HepG2 (cell line): ENCODE measurements at regions not wholly inside any gene's neighbourhood (a gene's known extent, or its start where the extent isn't known, plus 50 kb on each side); places are given as distances from the start of the nearest gene placed in this dataset.

Experiments used
- EP300 ChIP-seq, 3 experiments: sonication (generic) in 1 of 3; formaldehyde crosslinking in 1 of 3; IDR thresholded peaks; 2 replicates each; pipeline versions ENCODE4 v1.5.1 to v1.6.1; 2011 to 2020; ENCODE audit warnings: low read depth in 2 of 3, low read length in 2 of 3, borderline replicate concordance in 1 of 3, improper control_type of control experiment in 1 of 3, mild to moderate bottlenecking in 1 of 3, missing genetic modification reagents in 1 of 3, moderate library complexity in 1 of 3
- FOXM1 ChIP-seq: sonication (generic); formaldehyde crosslinking; IDR thresholded peaks from 2 replicates; pipeline ENCODE4 v1.5.0; 2020; ENCODE audit warnings: missing genetic modification reagents
- ZNF570 ChIP-seq: sonication (generic); formaldehyde crosslinking; IDR thresholded peaks from 2 replicates; pipeline ENCODE4 v1.4.0; 2020; ENCODE audit warnings: mild to moderate bottlenecking, missing genetic modification reagents, borderline replicate concordance
- TF ChIP-seq, protein P1 (sequence below): sonication (generic); formaldehyde crosslinking; IDR thresholded peaks from 2 replicates; pipeline ENCODE4 v1.5.0; 2020; ENCODE audit warnings: mild to moderate bottlenecking, missing genetic modification reagents, moderate library complexity
- TF ChIP-seq, protein P2 (sequence below): sonication (generic); formaldehyde crosslinking; IDR thresholded peaks from 2 replicates; pipeline ENCODE4 v1.8.1; 2023; ENCODE audit warnings: mild to moderate bottlenecking, inconsistent platforms, moderate library complexity, missing genetic modification reagents, borderline replicate concordance

DNA sequence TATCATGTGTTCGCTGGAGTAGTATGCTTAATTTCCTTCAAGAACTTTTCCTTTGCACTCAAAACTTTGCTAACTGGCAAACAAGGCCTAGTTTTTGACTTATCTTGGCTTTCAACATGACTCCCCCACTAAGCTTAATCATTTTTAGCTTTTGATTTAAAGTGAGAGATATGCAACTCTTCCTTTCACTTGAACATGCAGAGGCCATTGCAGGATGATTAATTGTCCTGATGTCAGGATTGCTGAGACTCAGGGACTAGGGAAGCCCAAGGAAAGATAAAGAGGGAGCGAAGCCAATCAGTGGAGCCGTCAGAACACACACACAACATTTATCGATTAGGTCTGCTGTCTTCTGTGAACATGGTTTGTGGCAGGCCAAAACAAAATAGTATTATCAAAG is 491.4 kb downstream of the CBLN4 start:
- TF ChIP-seq, protein P1, sequence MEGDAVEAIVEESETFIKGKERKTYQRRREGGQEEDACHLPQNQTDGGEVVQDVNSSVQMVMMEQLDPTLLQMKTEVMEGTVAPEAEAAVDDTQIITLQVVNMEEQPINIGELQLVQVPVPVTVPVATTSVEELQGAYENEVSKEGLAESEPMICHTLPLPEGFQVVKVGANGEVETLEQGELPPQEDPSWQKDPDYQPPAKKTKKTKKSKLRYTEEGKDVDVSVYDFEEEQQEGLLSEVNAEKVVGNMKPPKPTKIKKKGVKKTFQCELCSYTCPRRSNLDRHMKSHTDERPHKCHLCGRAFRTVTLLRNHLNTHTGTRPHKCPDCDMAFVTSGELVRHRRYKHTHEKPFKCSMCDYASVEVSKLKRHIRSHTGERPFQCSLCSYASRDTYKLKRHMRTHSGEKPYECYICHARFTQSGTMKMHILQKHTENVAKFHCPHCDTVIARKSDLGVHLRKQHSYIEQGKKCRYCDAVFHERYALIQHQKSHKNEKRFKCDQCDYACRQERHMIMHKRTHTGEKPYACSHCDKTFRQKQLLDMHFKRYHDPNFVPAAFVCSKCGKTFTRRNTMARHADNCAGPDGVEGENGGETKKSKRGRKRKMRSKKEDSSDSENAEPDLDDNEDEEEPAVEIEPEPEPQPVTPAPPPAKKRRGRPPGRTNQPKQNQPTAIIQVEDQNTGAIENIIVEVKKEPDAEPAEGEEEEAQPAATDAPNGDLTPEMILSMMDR: no peak
- TF ChIP-seq EP300 (IDR thresholded peaks at IDR 0.05; ENCODE audit: low read depth in 2 of 2, low read length in 2 of 2): no peak
- TF ChIP-seq EP300 (CRISPR knock-in tag; IDR thresholded peaks at IDR 0.05; ENCODE audit: borderline replicate concordance): no peak
- no peak for TF ChIP-seq FOXM1
- TF ChIP-seq, protein P2, sequence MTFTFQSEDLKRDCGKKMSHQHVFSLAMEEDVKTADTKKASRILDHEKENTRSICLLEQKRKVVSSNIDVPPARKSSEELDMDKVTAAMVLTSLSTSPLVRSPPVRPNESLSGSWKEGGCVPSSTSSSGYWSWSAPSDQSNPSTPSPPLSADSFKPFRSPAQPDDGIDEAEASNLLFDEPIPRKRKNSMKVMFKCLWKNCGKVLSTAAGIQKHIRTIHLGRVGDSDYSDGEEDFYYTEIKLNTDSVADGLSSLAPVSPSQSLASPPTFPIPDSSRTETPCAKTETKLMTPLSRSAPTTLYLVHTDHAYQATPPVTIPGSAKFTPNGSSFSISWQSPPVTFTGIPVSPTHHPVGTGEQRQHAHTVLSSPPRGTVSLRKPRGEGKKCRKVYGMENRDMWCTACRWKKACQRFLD (CRISPR knock-in tag): no peak
- TF ChIP-seq ZNF570 (CRISPR knock-in tag): no peak
